OCI-LY7 (cell line): ENCODE measurements at regions not wholly inside any gene's neighbourhood (a gene's known extent, or its start where the extent isn't known, plus 50 kb on each side); places are given as distances from the start of the nearest gene placed in this dataset.

Source experiments
- BruUV-seq: library from RNA; stranded (reverse); fragments of 400-500 nt; replicated peaks from 2 replicates; lab custom pipeline; 2021; lab: Mats Ljungman, UMichigan
- CTCF ChIA-PET: fragments of 300-600 bp; sonication (Branson Sonifier 250); formaldehyde crosslinking; loops from one replicate; lab custom pipeline; 2022; ENCODE audit warnings: antibody characterized with exemption; ENCODE audit not compliant: unreplicated experiment; lab: Charles Lee
- POLR2A ChIA-PET: fragments of 300-600 bp; sonication (Branson Sonifier 250); formaldehyde crosslinking; loops from one replicate; lab custom pipeline; 2022; ENCODE audit warnings: antibody characterized with exemption; lab: Charles Lee
- DNase-seq: peaks from one replicate; pipeline ENCODE4 v3.0.0-alpha.2; 2015; ENCODE audit warnings: low spot score
- H2AFZ ChIP-seq: fragments of 200-600 bp; sonication (generic), shearing (Covaris generic); 2 replicates; pipeline ENCODE4 v1.6.1; 2014; ENCODE audit warnings: mild to moderate bottlenecking, antibody characterized with exemption, low read length, moderate library complexity
- H3K27ac ChIP-seq: fragments of 200-600 bp; sonication (generic); 2 replicates; pipeline ENCODE4 v1.5.1; 2014; ENCODE audit warnings: mixed run types, low read depth, mild to moderate bottlenecking, moderate library complexity, low read length, inconsistent platforms; ENCODE audit not compliant: poor library complexity, severe bottlenecking
- H3K36me3 ChIP-seq: fragments of 200-600 bp; sonication (generic); 2 replicates; pipeline ENCODE4 v1.6.1; 2014; ENCODE audit warnings: mild to moderate bottlenecking, antibody characterized with exemption, low read length, moderate library complexity, mixed read lengths; ENCODE audit not compliant: insufficient read depth
- H3K4me1 ChIP-seq: fragments of 200-600 bp; sonication (generic); 2 replicates; pipeline ENCODE4 v1.5.1; 2014; ENCODE audit warnings: mild to moderate bottlenecking, low read length; ENCODE audit not compliant: insufficient read depth, poor library complexity, severe bottlenecking
- H3K4me2 ChIP-seq: fragments of 200-600 bp; sonication (generic); 2 replicates; pipeline ENCODE4 v1.6.1; 2014; ENCODE audit warnings: mild to moderate bottlenecking, low read length
- H3K4me3 ChIP-seq: fragments of 200-600 bp; sonication (generic); 2 replicates; pipeline ENCODE4 v1.5.1; 2014; ENCODE audit warnings: mild to moderate bottlenecking, low read depth, low read length; ENCODE audit not compliant: poor library complexity, severe bottlenecking
- H3K79me2 ChIP-seq: fragments of 200-600 bp; sonication (generic); 2 replicates; pipeline ENCODE4 v1.6.1; 2016; ENCODE audit warnings: low read depth, mild to moderate bottlenecking, low read length, moderate library complexity, mixed read lengths; ENCODE audit not compliant: insufficient read depth
- H3K9me2 ChIP-seq: fragments of 200-600 bp; sonication (generic); 2 replicates; pipeline ENCODE4 v1.6.1; 2016; ENCODE audit warnings: mild to moderate bottlenecking, low read length, mixed read lengths; ENCODE audit not compliant: insufficient read depth
- H3K9me3 ChIP-seq: fragments of 200-600 bp; sonication (generic); 2 replicates; pipeline ENCODE4 v1.6.1; 2014; ENCODE audit warnings: mild to moderate bottlenecking, mixed run types, low read length, mixed read lengths
- H4K20me1 ChIP-seq: fragments of 200-600 bp; sonication (generic); 2 replicates; pipeline ENCODE4 v1.6.1; 2014; ENCODE audit warnings: mild to moderate bottlenecking, antibody characterized with exemption, low read length, moderate library complexity, mixed read lengths; ENCODE audit not compliant: insufficient read depth
- CTCF ChIP-seq: fragments of 200-600 bp; sonication (generic); conservative IDR thresholded peaks from 2 replicates; pipeline ENCODE4 v1.5.1; 2014; ENCODE audit warnings: mild to moderate bottlenecking, antibody characterized with exemption, low read length, moderate library complexity, mixed read lengths
- EZH2phosphoT487 ChIP-seq: fragments of 200-600 bp; sonication (generic); IDR thresholded peaks from 2 replicates; pipeline ENCODE4 v1.6.1; 2018; ENCODE audit warnings: low read depth, borderline replicate concordance, mild to moderate bottlenecking, mixed run types, antibody characterized with exemption, low read length, moderate library complexity, mixed read lengths
- intact Hi-C: fragments of 100-400 bp; cut with micrococcal nuclease; formaldehyde crosslinking; loops from one replicate; pipeline ENCODE4 v1.10.0; 2022; ENCODE audit not compliant: unreplicated experiment

DNA sequence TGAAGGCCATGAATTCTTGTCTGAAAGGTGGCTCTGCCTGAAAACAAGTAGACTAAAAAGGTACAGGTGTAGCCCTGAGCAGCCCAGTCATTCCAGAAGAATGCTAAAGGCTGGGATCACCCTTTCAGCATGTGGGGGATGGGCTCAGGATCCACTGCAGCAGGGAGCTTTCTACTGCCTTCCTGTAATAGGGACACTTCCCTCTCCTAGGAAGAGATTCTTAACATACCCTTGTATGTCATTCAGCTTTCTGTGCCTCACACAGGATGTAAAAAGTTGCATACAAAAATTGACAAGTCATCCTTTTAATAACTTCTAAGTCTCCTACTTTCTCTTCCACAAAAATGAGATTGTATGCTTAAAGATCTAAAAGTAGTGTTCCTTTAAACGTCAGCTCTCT is 123.3 kb downstream of the ZNF518B start:
- no peaks in the 10 kb centered on the region for H3K36me3 ChIP-seq
- intact Hi-C loops: no loop called here
- no TSS peak for BruUV-seq

GRCh38 chr4:10326075-10326474 is 131.2 kb downstream of the ZNF518B start:
- Histone ChIP-seq H3K27ac (no peak overlapping the region), H3K4me3 (no peak overlapping the region), H3K79me2 (no peaks in the 10 kb centered on the region), H2AFZ (no peak overlapping the region), H3K4me1 (no peaks in the 10 kb centered on the region), H4K20me1 (no peaks in the 10 kb centered on the region), H3K4me2 (no peak overlapping the region), H3K9me2 (no peaks in the 10 kb centered on the region), H3K36me3 (no peaks in the 10 kb centered on the region), H3K9me3 (no peaks in the 10 kb centered on the region)
- DNase-seq: no peak
- ChIA-PET POLR2A (no interaction called here), CTCF (no interaction called here)
- intact Hi-C loops: no loop called here
- TF ChIP-seq EZH2phosphoT487: no peak
- no TSS peak for BruUV-seq

More for the DNA sequence above, 123.3 kb downstream of the ZNF518B start:
- TF ChIP-seq EZH2phosphoT487 (no peak), CTCF (no peak)
- CTCF ChIA-PET: no interaction called here
- Histone ChIP-seq H3K4me3 (no peak overlapping the region), H2AFZ (no peak overlapping the region), H3K79me2 (no peaks in the 10 kb centered on the region), H4K20me1 (no peaks in the 10 kb centered on the region), H3K27ac (no peak overlapping the region), H3K9me3 (no peaks in the 10 kb centered on the region), H3K4me2 (no peak overlapping the region), H3K4me1 (no peaks in the 10 kb centered on the region), H3K9me2 (no peaks in the 10 kb centered on the region)
- POLR2A ChIA-PET: no interaction called here
- no peak for DNase-seq

- Histone ChIP-seq H3K36me3 (no peaks in the 10 kb centered on the region), H3K79me2 (no peaks in the 10 kb centered on the region), H3K4me1 (no peaks in the 10 kb centered on the region), H4K20me1 (no peaks in the 10 kb centered on the region), H2AFZ (no peak overlapping the region), H3K4me3 (no peak overlapping the region), H3K9me3 (no peaks in the 10 kb centered on the region), H3K9me2 (no peaks in the 10 kb centered on the region), H3K27ac (no peak overlapping the region), H3K4me2 (no peak overlapping the region)
- intact Hi-C loops: no loop called here
- POLR2A ChIA-PET: no interaction called here
- TF ChIP-seq CTCF: no peak
- TF ChIP-seq EZH2phosphoT487: no peak
- no peak for DNase-seq
- CTCF ChIA-PET: no interaction called here
- BruUV-seq: no TSS peak
These were observed 135.3 kb downstream of the ZNF518B start for GRCh38 chr4:10321931-10322330.
